ENCODE measurements at regions not wholly inside any gene's neighbourhood (a gene's known extent, or its start where the extent isn't known, plus 50 kb on each side); places are given as distances from the start of the nearest gene placed in this dataset.

GRCh38 chr2:153196378-153197058, 282.0 kb downstream of the RPRM start:
- DNase-seq (ENCODE audit: low read depth), result no peak

- DNase-seq (ENCODE audit: low read depth), result no peak
These were observed 283.2 kb downstream of the RPRM start for GRCh38 chr2:153195342-153195741.

GRCh38 chr2:153189091-153189888, 289.3 kb downstream of the RPRM start:
- no peak for DNase-seq (ENCODE audit: low read depth)

- DNase-seq (ENCODE audit: low read depth), result no peak
These were observed 298.8 kb downstream of the RPRM start for GRCh38 chr2:153179808-153180207.

GRCh38 chr2:153169609-153170008, 309.0 kb downstream of the RPRM start:
- no peak for DNase-seq (ENCODE audit: low read depth)

- no peak for DNase-seq (ENCODE audit: low read depth)
These were observed 313.5 kb downstream of the RPRM start for GRCh38 chr2:153165021-153165420.

- no peak for DNase-seq (ENCODE audit: low read depth)
These were observed 315.5 kb downstream of the RPRM start for GRCh38 chr2:153163055-153163454.

GRCh38 chr2:153156743-153157142, 321.8 kb downstream of the RPRM start:
- DNase-seq (ENCODE audit: low read depth), result no peak

- DNase-seq (ENCODE audit: low read depth), result no peak
These were observed 326.5 kb downstream of the RPRM start for GRCh38 chr2:153152036-153152435.

- DNase-seq (ENCODE audit: low read depth), result no peak
These were observed 333.0 kb downstream of the RPRM start for GRCh38 chr2:153145470-153145978.

GRCh38 chr2:153143540-153143939, 335.0 kb downstream of the RPRM start:
- DNase-seq (ENCODE audit: low read depth), result no peak

- DNase-seq (ENCODE audit: low read depth), result no peak
These were observed 338.1 kb downstream of the RPRM start for GRCh38 chr2:153140498-153140897.

- no peak for DNase-seq (ENCODE audit: low read depth)
These were observed 339.7 kb downstream of the RPRM start for GRCh38 chr2:153138651-153139375.

GRCh38 chr2:153136216-153136615, 342.3 kb downstream of the RPRM start:
- no peak for DNase-seq (ENCODE audit: low read depth)

GRCh38 chr2:153134725-153135124, 343.8 kb downstream of the RPRM start:
- no peak for DNase-seq (ENCODE audit: low read depth)

GRCh38 chr2:153133716-153134115, 344.8 kb downstream of the RPRM start:
- DNase-seq (ENCODE audit: low read depth), result no peak

GRCh38 chr2:153132418-153132817, 346.1 kb downstream of the RPRM start:
- DNase-seq (ENCODE audit: low read depth), result no peak

GRCh38 chr2:153115141-153115540, 363.4 kb downstream of the RPRM start:
- no peak for DNase-seq (ENCODE audit: low read depth)

GRCh38 chr2:153110486-153110885, 368.1 kb downstream of the RPRM start:
- DNase-seq (ENCODE audit: low read depth), result no peak

GRCh38 chr2:153109793-153110192, 368.8 kb downstream of the RPRM start:
- no peak for DNase-seq (ENCODE audit: low read depth)

GRCh38 chr2:153106802-153107477, 371.6 kb downstream of the RPRM start:
- no peak for DNase-seq (ENCODE audit: low read depth)

Data from forelimb muscle (tissue), 1 donor.